ENCODE measurements at regions not wholly inside any gene's neighbourhood (a gene's known extent, or its start where the extent isn't known, plus 50 kb on each side); places are given as distances from the start of the nearest gene placed in this dataset.

DNA sequence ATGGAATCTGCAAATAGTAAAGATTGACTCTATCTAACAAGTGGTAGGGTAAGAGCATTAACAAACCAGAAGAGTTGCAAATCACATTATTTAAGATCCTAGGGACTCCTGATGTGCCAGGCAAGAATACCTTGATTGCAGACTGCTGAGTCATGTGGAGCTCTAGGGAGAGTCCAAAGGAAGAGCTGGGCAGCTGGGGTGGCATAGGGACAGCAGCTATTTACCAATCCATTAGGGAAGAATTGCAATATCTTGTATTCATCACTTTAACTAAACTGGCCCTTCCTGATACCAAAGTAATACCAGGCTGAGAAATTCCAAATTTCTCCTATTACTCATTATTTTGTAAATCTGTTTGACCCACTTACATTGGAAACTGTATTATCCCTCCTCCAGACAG lies 52.2 kb upstream of the ACP3 start:
- Histone ChIP-seq H3F3A (ENCODE audit: insufficient read depth) (no peaks in the 10 kb centered on the region), H4K20me1 (ENCODE audit: low read depth, low read length) (no peaks in the 10 kb centered on the region), H3K79me2 (ENCODE audit: insufficient read depth, low read length) (no peaks in the 10 kb centered on the region), H2AFZ (ENCODE audit: low read depth, low read length, severe bottlenecking) (no peak overlapping the region), H3K9me2 (replicated peaks; ENCODE audit: insufficient read depth, low read length) (no peaks in the 10 kb centered on the region), H3K9me3 (ENCODE audit: insufficient read depth, low read length) (no peaks in the 10 kb centered on the region), H3K4me2 (ENCODE audit: low read depth, low read length, poor library complexity, severe bottlenecking) (no peak overlapping the region), H3K27ac (ENCODE audit: low read depth, low read length) (no peak overlapping the region), H3K27me3 (ENCODE audit: low read length) (no peaks in the 10 kb centered on the region), H3K36me3 (ENCODE audit: low read length) (no peaks in the 10 kb centered on the region), H3K4me3 (ENCODE audit: insufficient read depth, low read length, poor library complexity, severe bottlenecking) (no peak overlapping the region), H3K9ac (ENCODE audit: low read length) (no peak overlapping the region)
- TF ChIP-seq, protein P1, sequence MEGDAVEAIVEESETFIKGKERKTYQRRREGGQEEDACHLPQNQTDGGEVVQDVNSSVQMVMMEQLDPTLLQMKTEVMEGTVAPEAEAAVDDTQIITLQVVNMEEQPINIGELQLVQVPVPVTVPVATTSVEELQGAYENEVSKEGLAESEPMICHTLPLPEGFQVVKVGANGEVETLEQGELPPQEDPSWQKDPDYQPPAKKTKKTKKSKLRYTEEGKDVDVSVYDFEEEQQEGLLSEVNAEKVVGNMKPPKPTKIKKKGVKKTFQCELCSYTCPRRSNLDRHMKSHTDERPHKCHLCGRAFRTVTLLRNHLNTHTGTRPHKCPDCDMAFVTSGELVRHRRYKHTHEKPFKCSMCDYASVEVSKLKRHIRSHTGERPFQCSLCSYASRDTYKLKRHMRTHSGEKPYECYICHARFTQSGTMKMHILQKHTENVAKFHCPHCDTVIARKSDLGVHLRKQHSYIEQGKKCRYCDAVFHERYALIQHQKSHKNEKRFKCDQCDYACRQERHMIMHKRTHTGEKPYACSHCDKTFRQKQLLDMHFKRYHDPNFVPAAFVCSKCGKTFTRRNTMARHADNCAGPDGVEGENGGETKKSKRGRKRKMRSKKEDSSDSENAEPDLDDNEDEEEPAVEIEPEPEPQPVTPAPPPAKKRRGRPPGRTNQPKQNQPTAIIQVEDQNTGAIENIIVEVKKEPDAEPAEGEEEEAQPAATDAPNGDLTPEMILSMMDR (IDR thresholded peaks at IDR 0.05; ENCODE audit: insufficient read depth, low read length, poor library complexity, severe bottlenecking): no peak
- no peak for TF ChIP-seq EZH2phosphoT487 (conservative IDR thresholded peaks at IDR 0.05; ENCODE audit: low read length)

DNA sequence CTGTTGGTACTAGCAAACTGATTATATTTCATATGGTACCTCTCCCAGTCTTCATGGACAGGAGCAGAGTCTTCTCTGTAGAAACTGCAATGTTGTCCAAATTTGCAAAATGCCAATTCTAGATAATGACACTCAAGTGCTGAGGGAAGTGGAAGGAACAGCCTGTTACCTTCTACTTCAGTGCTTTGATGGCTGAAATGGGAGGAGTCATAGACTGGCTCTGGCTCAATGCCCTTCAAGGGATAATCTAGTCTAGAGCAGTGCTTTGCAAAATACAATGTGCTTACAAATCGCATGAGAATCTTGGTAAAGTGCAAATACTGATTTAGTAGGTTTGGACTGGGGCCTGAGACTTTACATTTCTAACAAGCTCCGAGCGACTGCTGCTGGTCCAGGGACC lies 51.7 kb upstream of the ACP3 start:
- Histone ChIP-seq H3K27ac (ENCODE audit: low read depth, low read length) (no peak overlapping the region), H3K4me2 (ENCODE audit: low read depth, low read length, poor library complexity, severe bottlenecking) (no peak overlapping the region)

DNA sequence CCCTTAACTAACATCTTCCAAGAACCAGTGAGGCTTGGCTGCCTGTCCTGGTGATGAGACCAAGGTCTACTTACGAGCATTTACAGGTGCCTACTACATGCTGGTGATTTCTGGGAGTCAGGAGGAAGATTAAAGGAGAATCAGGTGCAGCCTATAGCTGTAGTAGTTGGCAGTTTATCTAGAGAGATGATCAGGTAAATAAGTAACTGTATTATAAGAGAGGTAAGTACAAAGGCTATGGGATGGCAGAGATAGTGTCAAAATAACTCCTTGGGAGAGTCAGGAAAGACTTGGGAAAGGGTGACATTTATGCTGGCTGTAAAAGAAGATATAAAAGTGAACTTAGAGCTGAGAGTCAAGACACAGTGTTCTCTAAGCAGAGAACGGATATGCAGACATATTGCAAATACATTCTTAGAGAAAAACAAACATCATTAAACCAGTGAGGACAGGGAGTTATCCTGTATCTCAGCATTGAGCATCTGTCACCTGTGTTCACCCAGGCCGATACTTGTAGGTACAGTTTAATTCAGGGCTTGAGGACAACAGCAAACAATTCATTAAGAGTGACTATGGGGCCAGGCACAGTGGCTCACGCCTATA lies 49.7 kb upstream of the ACP3 start:
- Histone ChIP-seq H3K9me2 (replicated peaks; ENCODE audit: insufficient read depth, low read length) (no peaks in the 10 kb centered on the region), H2AFZ (ENCODE audit: low read depth, low read length, severe bottlenecking) (no peak overlapping the region), H3K36me3 (ENCODE audit: low read length) (no peaks in the 10 kb centered on the region), H3K4me2 (ENCODE audit: low read depth, low read length, poor library complexity, severe bottlenecking) (no peak overlapping the region), H3K4me3 (ENCODE audit: insufficient read depth, low read length, poor library complexity, severe bottlenecking) (no peak overlapping the region), H4K20me1 (ENCODE audit: low read depth, low read length) (no peaks in the 10 kb centered on the region), H3F3A (ENCODE audit: insufficient read depth) (no peaks in the 10 kb centered on the region), H3K9me3 (ENCODE audit: insufficient read depth, low read length) (no peaks in the 10 kb centered on the region), H3K27me3 (ENCODE audit: low read length) (no peaks in the 10 kb centered on the region), H3K79me2 (ENCODE audit: insufficient read depth, low read length) (no peaks in the 10 kb centered on the region), H3K9ac (ENCODE audit: low read length) (no peak overlapping the region), H3K27ac (ENCODE audit: low read depth, low read length) (no peak overlapping the region)
- TF ChIP-seq EZH2phosphoT487 (conservative IDR thresholded peaks at IDR 0.05; ENCODE audit: low read length): no peak
- TF ChIP-seq, protein P1 (IDR thresholded peaks at IDR 0.05; ENCODE audit: insufficient read depth, low read length, poor library complexity, severe bottlenecking): no peak

More for the DNA sequence above, 51.7 kb upstream of the ACP3 start:
- Histone ChIP-seq H3F3A (ENCODE audit: insufficient read depth) (no peaks in the 10 kb centered on the region), H3K9ac (ENCODE audit: low read length) (no peak overlapping the region), H3K27me3 (ENCODE audit: low read length) (no peaks in the 10 kb centered on the region), H4K20me1 (ENCODE audit: low read depth, low read length) (no peaks in the 10 kb centered on the region), H2AFZ (ENCODE audit: low read depth, low read length, severe bottlenecking) (no peak overlapping the region), H3K4me3 (ENCODE audit: insufficient read depth, low read length, poor library complexity, severe bottlenecking) (no peak overlapping the region), H3K36me3 (ENCODE audit: low read length) (no peaks in the 10 kb centered on the region), H3K9me2 (replicated peaks; ENCODE audit: insufficient read depth, low read length) (no peaks in the 10 kb centered on the region), H3K9me3 (ENCODE audit: insufficient read depth, low read length) (no peaks in the 10 kb centered on the region), H3K79me2 (ENCODE audit: insufficient read depth, low read length) (no peaks in the 10 kb centered on the region)
- TF ChIP-seq EZH2phosphoT487 (conservative IDR thresholded peaks at IDR 0.05; ENCODE audit: low read length): no peak
- TF ChIP-seq, protein P1 (IDR thresholded peaks at IDR 0.05; ENCODE audit: insufficient read depth, low read length, poor library complexity, severe bottlenecking): no peak

All from SU-DHL-6 (cell line).